ENCODE measurements at regions not wholly inside any gene's neighbourhood (a gene's known extent, or its start where the extent isn't known, plus 50 kb on each side); places are given as distances from the start of the nearest gene placed in this dataset.
A peak's percentile ranks its signal among the peaks of the same experiment; 100 is the strongest.

DNA sequence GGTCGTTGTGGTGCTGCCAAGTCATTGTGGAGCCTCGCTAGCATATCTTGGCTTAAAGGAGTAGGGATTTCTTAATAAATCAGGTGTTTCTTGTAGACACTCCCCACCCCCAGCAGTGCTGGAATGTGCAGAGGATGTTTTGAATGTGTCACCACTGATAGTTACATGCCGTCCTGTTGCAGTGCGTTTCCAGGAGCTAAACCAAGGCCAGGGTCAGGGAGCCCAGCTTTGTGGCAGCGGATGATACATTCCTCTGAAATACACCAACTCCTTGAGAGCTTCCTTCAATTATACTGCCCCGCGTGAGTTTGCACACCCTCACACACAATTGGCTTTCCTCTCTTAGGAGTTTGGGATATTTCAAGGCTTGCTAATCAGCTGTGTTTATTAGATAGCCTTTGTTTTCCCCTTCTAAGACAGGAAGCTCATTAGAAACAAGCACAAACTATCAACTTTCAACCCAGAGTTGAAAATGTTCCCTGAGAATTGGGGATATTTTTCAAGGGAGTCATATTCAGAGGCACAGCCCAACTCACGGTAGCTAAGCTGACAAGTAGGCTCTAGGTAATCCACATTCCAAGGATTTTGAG is 154.9 kb downstream of the C12orf75 start:
- TF ChIP-seq, protein P1, sequence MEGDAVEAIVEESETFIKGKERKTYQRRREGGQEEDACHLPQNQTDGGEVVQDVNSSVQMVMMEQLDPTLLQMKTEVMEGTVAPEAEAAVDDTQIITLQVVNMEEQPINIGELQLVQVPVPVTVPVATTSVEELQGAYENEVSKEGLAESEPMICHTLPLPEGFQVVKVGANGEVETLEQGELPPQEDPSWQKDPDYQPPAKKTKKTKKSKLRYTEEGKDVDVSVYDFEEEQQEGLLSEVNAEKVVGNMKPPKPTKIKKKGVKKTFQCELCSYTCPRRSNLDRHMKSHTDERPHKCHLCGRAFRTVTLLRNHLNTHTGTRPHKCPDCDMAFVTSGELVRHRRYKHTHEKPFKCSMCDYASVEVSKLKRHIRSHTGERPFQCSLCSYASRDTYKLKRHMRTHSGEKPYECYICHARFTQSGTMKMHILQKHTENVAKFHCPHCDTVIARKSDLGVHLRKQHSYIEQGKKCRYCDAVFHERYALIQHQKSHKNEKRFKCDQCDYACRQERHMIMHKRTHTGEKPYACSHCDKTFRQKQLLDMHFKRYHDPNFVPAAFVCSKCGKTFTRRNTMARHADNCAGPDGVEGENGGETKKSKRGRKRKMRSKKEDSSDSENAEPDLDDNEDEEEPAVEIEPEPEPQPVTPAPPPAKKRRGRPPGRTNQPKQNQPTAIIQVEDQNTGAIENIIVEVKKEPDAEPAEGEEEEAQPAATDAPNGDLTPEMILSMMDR (IDR thresholded peaks at IDR 0.05; ENCODE audit: borderline replicate concordance, extremely low read depth, insufficient read depth) = no peak
- no peak overlapping the region for H3K9ac ChIP-seq (ENCODE audit: low read length in 3 of 3)
- no peaks in the 10 kb centered on the region for H3K36me3 ChIP-seq (ENCODE audit: control insufficient read depth in 2 of 3, insufficient read depth in 3 of 3, low read length in 3 of 3)
- peak in 1 of 5 donors; percentile 58 for DNase-seq
- no peaks in the 10 kb centered on the region for H3K27me3 ChIP-seq (ENCODE audit: control insufficient read depth, insufficient read depth, low read length)
- H3K4me3 ChIP-seq (ENCODE audit: low read length in 3 of 3) = no peak overlapping the region
- H3K4me1 ChIP-seq (ENCODE audit: control insufficient read depth in 2 of 3, insufficient read depth in 2 of 3, low read depth in 1 of 3, low read length in 3 of 3) = peaks cover 0 to 1% (median 0%) of the 10 kb centered on the region in 3 donors
- H3K9me3 ChIP-seq (ENCODE audit: control insufficient read depth in 2 of 3, insufficient read depth in 1 of 3, low read length in 3 of 3) = no peaks in the 10 kb centered on the region
- intact Hi-C loops (cut with DNase I) = no loop called here
- FAIRE-seq = no peak
- no peak overlapping the region for H3K27ac ChIP-seq (ENCODE audit: low read depth in 2 of 2, low read length in 2 of 2)

DNA sequence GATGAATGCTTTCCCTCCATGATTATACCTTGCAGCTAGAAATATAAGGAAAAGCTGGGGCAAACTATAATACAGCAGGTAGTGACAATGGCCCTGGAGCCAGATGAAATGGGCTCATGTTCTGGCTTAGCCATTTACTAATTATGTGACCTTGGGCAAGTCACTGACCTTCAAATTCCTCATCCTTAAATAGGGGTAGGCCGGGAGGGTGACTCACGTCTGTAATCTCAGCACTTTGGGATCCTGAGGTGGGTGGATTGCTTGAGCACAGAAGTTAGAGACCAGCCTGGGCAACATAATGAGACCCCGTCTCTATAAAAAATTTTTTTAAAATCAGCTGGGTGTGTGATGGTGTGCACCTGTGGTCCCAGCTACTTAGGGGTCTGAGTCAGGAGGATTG is 155.4 kb downstream of the C12orf75 start:
- H3K9ac ChIP-seq (ENCODE audit: low read length in 3 of 3) = no peak overlapping the region
- no peak overlapping the region for H3K27ac ChIP-seq (ENCODE audit: low read depth in 2 of 2, low read length in 2 of 2)
- FAIRE-seq (no peak), DNase-seq (no peak)
- TF ChIP-seq, protein P1 (IDR thresholded peaks at IDR 0.05; ENCODE audit: borderline replicate concordance, extremely low read depth, insufficient read depth) = no peak
- peaks cover 0 to 2% (median 0%) of the 10 kb centered on the region in 3 donors for H3K4me1 ChIP-seq (ENCODE audit: control insufficient read depth in 2 of 3, insufficient read depth in 2 of 3, low read depth in 1 of 3, low read length in 3 of 3)
- no peak overlapping the region for H3K4me3 ChIP-seq (ENCODE audit: low read length in 3 of 3)
- intact Hi-C loops (cut with DNase I) = no loop called here
- H3K27me3 ChIP-seq (ENCODE audit: control insufficient read depth, insufficient read depth, low read length) = no peaks in the 10 kb centered on the region
- no peaks in the 10 kb centered on the region for H3K36me3 ChIP-seq (ENCODE audit: control insufficient read depth in 2 of 3, insufficient read depth in 3 of 3, low read length in 3 of 3)
- no peaks in the 10 kb centered on the region for H3K9me3 ChIP-seq (ENCODE audit: control insufficient read depth in 2 of 3, insufficient read depth in 1 of 3, low read length in 3 of 3)

DNA sequence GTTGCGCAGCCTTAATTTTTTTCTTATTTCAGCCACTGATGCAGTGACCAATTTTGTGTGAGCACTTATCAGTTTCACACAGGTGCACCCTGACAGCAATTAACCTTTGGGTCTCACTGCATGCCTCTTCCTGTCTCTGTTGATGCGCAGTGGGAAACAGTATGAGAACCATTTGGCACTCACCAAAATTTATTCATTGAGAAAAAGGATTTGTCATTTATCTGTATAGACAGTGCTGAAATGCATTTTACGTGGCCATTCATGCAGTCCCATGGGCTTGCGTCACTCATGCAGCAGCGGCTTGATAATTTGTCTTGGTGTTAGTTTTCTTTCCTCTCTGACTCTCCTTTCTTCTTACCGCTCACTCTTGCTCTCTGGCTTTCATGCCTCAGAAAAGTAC is 157.5 kb downstream of the C12orf75 start:
- TF ChIP-seq, protein P1 (IDR thresholded peaks at IDR 0.05; ENCODE audit: borderline replicate concordance, extremely low read depth, insufficient read depth) = no peak
- intact Hi-C loops (cut with DNase I) = no loop called here
- Histone ChIP-seq H3K36me3 (ENCODE audit: control insufficient read depth in 2 of 3, insufficient read depth in 3 of 3, low read length in 3 of 3) (no peaks in the 10 kb centered on the region), H3K27ac (ENCODE audit: low read depth in 2 of 2, low read length in 2 of 2) (no peak overlapping the region), H3K4me1 (ENCODE audit: control insufficient read depth in 2 of 3, insufficient read depth in 2 of 3, low read depth in 1 of 3, low read length in 3 of 3) (peaks cover 0 to 3% (median 2%) of the 10 kb centered on the region in 3 donors), H3K27me3 (ENCODE audit: control insufficient read depth, insufficient read depth, low read length) (no peaks in the 10 kb centered on the region), H3K9me3 (ENCODE audit: control insufficient read depth in 2 of 3, insufficient read depth in 1 of 3, low read length in 3 of 3) (no peaks in the 10 kb centered on the region), H3K4me3 (ENCODE audit: low read length in 3 of 3) (no peak overlapping the region), H3K9ac (ENCODE audit: low read length in 3 of 3) (no peak overlapping the region)
- DNase-seq = peak in 1 of 5 donors; percentile 30
- FAIRE-seq = no peak

All from kidney (tissue), 13 donors.